SK-N-SH (cell line): ENCODE measurements at regions not wholly inside any gene's neighbourhood (a gene's known extent, or its start where the extent isn't known, plus 50 kb on each side); places are given as distances from the start of the nearest gene placed in this dataset.

Source experiments
- CTCF ChIP-seq: fragments of 200-600 bp; sonication (generic); IDR thresholded peaks from 2 replicates; pipeline ENCODE4 v1.6.1; 2017; ENCODE audit warnings: antibody characterized with exemption, mild to moderate bottlenecking, moderate library complexity
- FOSL2 ChIP-seq: IDR thresholded peaks from 2 replicates; pipeline ENCODE4 v1.4.0; 2012; ENCODE audit warnings: low read depth, mild to moderate bottlenecking, moderate library complexity, borderline replicate concordance
- FOXJ3 ChIP-seq: sonication (generic); formaldehyde crosslinking; IDR thresholded peaks from 2 replicates; pipeline ENCODE4 v1.5.1; 2020; ENCODE audit warnings: mild to moderate bottlenecking, missing genetic modification reagents
- GATA2 ChIP-seq: sonication (generic); formaldehyde crosslinking; IDR thresholded peaks from 2 replicates; pipeline ENCODE4 v1.5.0; 2020; ENCODE audit warnings: mild to moderate bottlenecking, missing genetic modification reagents
- MAX ChIP-seq: IDR thresholded peaks from 2 replicates; pipeline ENCODE4 v1.4.0; 2012; ENCODE audit warnings: low read depth
- PBX3 ChIP-seq: IDR thresholded peaks from 2 replicates; pipeline ENCODE4; 2012
- POLR2AphosphoS5 ChIP-seq: IDR thresholded peaks from 2 replicates; pipeline ENCODE4 v1.6.1; 2012; ENCODE audit warnings: low read depth, low read length
- SMC3 ChIP-seq: IDR thresholded peaks from 2 replicates; pipeline ENCODE4 v1.6.1; 2012; ENCODE audit warnings: low read depth, low read length, improper control_type of control experiment
- TAF1 ChIP-seq: IDR thresholded peaks from 2 replicates; pipeline ENCODE4 v1.6.1; 2012; ENCODE audit warnings: low read depth, mild to moderate bottlenecking, low read length, moderate library complexity, borderline replicate concordance
- TEAD4 ChIP-seq: IDR thresholded peaks from 2 replicates; pipeline ENCODE4 v1.4.0; 2012; ENCODE audit warnings: mild to moderate bottlenecking, borderline replicate concordance; ENCODE audit not compliant: insufficient read depth

GRCh38 chr16:26889740-26890139, 177.0 kb upstream of the C16orf82 start:
- no peak for TF ChIP-seq TAF1
- no peak for TF ChIP-seq PBX3
- TF ChIP-seq SMC3: no peak
- no peak for TF ChIP-seq FOSL2
- TF ChIP-seq POLR2AphosphoS5: no peak
- no peak for TF ChIP-seq CTCF
- TF ChIP-seq FOXJ3: no peak
- TF ChIP-seq TEAD4: no peak
- no peak for TF ChIP-seq GATA2 (CRISPR knock-in tag)
- TF ChIP-seq MAX: no peak
